Adipocyte (in vitro differentiated cells): ENCODE measurements at regions not wholly inside any gene's neighbourhood (a gene's known extent, or its start where the extent isn't known, plus 50 kb on each side); places are given as distances from the start of the nearest gene placed in this dataset.
"Not testable (repeated sequence)": the region's sequence is repeated elsewhere in the genome, so short reads cannot be mapped to it uniquely, and the experiment has no call there.

ENCODE experiments used
- DNase-seq: peaks from one replicate; pipeline ENCODE4 v3.0.0-alpha.2; 2015; ENCODE audit warnings: low read depth
- H3K27me3 ChIP-seq: replicated peaks from 2 replicates; pipeline ENCODE4 v1.7.0; 2013; ENCODE audit warnings: mild to moderate bottlenecking, low read length, moderate library complexity; ENCODE audit not compliant: control insufficient read depth, insufficient read depth
- H3K36me3 ChIP-seq: 2 replicates; pipeline ENCODE4 v1.7.0; 2013; ENCODE audit warnings: low read length, mild to moderate bottlenecking, moderate library complexity; ENCODE audit not compliant: control insufficient read depth, insufficient read depth, severe bottlenecking
- H3K4me1 ChIP-seq: 2 replicates; pipeline ENCODE4 v1.7.0; 2013; ENCODE audit warnings: mild to moderate bottlenecking, low read length, moderate library complexity; ENCODE audit not compliant: control insufficient read depth, insufficient read depth
- H3K4me3 ChIP-seq: 2 replicates; pipeline ENCODE4 v1.7.0; 2013; ENCODE audit warnings: mild to moderate bottlenecking, low read length, moderate library complexity
- H3K9ac ChIP-seq: 2 replicates; pipeline ENCODE4 v1.7.0; 2013; ENCODE audit warnings: mild to moderate bottlenecking, low read length, moderate library complexity
- H3K9me3 ChIP-seq: 2 replicates; pipeline ENCODE4 v1.7.0; 2013; ENCODE audit warnings: mild to moderate bottlenecking, low read length, moderate library complexity; ENCODE audit not compliant: control insufficient read depth

DNA sequence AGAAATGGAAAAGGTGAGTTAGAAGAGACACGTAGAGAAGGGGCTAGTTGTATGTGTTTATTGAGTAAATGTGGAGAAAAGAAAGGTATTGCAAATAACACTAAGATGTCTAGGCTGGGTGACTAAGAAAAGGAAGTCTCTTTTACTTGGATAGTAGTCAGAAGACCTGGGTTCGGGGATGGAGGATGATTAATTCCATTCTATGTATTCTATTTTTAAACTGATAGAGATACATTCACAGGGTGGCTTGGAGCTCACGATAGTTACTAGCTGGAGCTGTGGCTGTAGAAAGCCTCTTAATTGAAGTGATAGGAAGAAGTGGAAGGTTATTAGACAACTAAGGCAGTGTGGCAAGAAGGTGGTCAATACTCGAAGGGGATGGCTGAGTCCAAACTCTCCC, 65.9 kb upstream of the TNIK start:
- no peak for DNase-seq
- no peak overlapping the region for H3K9ac ChIP-seq
- no peaks in the 10 kb centered on the region for H3K36me3 ChIP-seq

DNA sequence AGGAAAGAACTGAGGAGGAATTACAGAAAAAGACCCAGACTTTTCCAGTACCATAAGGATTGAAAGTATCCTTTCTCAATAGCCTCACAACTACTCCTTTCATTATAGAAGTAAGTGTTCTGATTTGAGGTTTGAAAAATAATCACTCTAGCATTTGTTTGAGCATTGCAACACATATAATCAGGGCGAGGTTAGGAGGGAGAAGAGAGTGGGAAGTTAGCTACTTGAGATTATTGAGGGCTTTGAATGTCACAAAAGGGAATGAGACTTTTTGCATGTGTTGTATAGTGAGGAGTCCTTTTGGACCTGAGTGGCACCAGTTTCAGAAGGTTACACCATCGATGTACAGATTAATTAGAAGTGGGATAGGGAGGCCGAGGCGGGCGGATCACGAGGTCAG, 65.2 kb upstream of the TNIK start:
- H3K27me3 ChIP-seq, result no peaks in the 10 kb centered on the region
- H3K36me3 ChIP-seq, result no peaks in the 10 kb centered on the region
- no peaks in the 10 kb centered on the region for H3K9me3 ChIP-seq
- H3K9ac ChIP-seq, result no peak overlapping the region
- no peak overlapping the region for H3K4me3 ChIP-seq
- peak; percentile 42 for DNase-seq
- peaks cover 49% of the 10 kb centered on the region for H3K4me1 ChIP-seq

More for the DNA sequence above, 65.9 kb upstream of the TNIK start:
- Histone ChIP-seq H3K9me3 (no peaks in the 10 kb centered on the region), H3K4me3 (no peak overlapping the region), H3K27me3 (no peaks in the 10 kb centered on the region), H3K4me1 (peaks cover 49% of the 10 kb centered on the region)

DNA sequence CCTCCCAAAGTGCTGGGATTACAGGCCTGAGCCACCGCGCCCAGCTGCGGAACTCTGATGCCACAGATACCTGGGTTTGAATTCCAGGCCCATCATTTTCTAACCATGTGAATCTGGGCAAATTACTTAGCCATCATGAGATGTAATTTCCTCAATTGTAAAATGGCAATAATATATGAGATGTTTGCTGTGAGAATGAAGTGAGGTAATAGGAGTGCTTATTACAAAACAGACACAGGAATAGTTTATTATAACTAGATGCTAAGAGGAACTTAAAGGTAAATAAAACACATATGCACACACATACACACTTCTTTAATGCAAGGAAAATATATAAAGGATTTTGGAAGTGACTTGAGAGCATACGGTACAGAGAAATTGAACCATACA, 64.7 kb upstream of the TNIK start:
- H3K4me3 ChIP-seq, result no peak overlapping the region
- no peaks in the 10 kb centered on the region for H3K36me3 ChIP-seq
- H3K27me3 ChIP-seq, result no peaks in the 10 kb centered on the region
- no peak for DNase-seq
- no peaks in the 10 kb centered on the region for H3K9me3 ChIP-seq
- peaks cover 49% of the 10 kb centered on the region for H3K4me1 ChIP-seq
- no peak overlapping the region for H3K9ac ChIP-seq

DNA sequence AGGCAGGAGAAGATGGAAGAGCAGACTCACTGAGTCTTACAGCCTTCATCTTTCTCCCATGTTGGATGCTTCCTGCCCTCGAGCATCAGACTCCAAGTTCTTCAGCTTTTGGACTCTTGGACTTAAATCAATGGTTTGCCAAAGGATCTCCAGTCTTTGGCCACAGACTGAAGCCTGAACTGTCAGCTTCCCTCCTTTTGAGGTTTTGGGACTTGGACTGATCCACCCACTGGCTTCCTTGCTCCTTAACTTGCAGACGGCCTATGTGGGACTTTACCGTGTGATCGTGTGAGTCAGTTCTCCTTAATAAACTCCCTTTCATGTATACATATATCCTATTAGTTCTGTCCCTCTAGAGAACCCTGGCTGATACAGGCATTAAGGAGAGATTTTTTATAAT, 62.4 kb upstream of the TNIK start:
- Histone ChIP-seq H3K9ac (no peak overlapping the region), H3K4me1 (peaks cover 40% of the 10 kb centered on the region), H3K36me3 (no peaks in the 10 kb centered on the region), H3K4me3 (no peak overlapping the region), H3K27me3 (no peaks in the 10 kb centered on the region), H3K9me3 (no peaks in the 10 kb centered on the region)
- DNase-seq, result no peak

DNA sequence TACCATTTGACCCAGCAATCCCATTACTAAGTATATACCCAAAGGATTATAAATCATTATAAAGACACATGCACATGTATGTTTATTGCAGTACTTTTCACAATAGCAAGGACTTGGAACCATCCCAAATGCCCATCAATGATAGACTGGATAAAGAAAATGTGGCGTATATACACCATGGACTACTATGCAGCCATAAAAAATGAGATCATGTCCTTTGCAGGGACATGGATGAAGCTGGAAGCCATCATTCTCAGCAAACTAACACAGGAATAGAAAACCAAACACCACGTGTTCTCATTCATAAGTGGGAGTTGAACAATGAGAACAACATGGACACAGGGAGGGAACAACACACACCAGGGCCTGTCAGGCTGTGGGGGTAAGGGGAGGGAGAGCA, 59.2 kb upstream of the TNIK start:
- not testable (repeated sequence) for H3K4me1 ChIP-seq, H3K4me3 ChIP-seq, H3K9me3 ChIP-seq, H3K9ac ChIP-seq, H3K36me3 ChIP-seq, H3K27me3 ChIP-seq, DNase-seq

DNA sequence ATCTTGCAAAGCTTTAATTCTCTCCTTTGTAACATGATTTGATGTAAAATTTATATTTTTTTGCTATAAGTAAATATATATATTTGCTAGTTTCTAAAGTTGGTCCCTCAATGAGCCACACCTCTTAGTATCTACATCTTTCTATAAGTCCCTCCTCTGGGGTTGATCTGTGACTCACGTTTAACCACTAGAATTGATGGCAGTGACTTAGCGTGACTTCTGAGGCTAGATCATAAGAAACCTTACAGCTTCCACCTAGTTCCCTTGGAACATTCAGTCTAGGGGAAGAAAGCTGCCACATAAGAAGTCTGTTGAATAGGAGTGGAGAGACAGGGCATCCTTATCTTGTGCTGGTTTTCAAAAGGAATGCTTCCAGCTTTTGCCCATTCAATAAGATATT, 56.6 kb upstream of the TNIK start:
- H3K9ac ChIP-seq, result no peak overlapping the region
- no peak for DNase-seq
- no peaks in the 10 kb centered on the region for H3K36me3 ChIP-seq
- no peak overlapping the region for H3K4me3 ChIP-seq
- no peaks in the 10 kb centered on the region for H3K9me3 ChIP-seq
- H3K4me1 ChIP-seq, result peaks cover 2% of the 10 kb centered on the region
- H3K27me3 ChIP-seq, result no peaks in the 10 kb centered on the region

DNA sequence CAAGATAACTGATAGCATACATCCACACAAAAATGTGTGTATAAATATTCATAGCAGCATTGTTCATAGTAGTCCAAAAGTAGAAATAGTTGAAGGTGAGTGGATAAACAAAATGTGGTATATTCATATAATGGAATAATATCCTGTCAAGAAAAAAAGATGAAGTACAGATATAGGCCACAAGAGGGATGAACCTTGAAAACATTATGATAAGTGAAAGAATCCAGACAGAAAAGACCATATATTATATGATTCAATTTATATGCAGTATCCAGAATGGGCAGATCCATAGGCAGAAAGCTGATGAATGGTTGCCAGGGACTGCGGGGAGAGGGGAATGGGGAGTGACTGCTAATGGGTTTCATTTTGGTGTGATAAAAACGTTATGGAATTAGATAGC, 54.3 kb upstream of the TNIK start:
- Histone ChIP-seq H3K4me3 (no peak overlapping the region), H3K27me3 (no peaks in the 10 kb centered on the region), H3K36me3 (no peaks in the 10 kb centered on the region), H3K9me3 (no peaks in the 10 kb centered on the region), H3K9ac (no peak overlapping the region), H3K4me1 (peaks cover 2% of the 10 kb centered on the region)
- DNase-seq, result no peak

DNA sequence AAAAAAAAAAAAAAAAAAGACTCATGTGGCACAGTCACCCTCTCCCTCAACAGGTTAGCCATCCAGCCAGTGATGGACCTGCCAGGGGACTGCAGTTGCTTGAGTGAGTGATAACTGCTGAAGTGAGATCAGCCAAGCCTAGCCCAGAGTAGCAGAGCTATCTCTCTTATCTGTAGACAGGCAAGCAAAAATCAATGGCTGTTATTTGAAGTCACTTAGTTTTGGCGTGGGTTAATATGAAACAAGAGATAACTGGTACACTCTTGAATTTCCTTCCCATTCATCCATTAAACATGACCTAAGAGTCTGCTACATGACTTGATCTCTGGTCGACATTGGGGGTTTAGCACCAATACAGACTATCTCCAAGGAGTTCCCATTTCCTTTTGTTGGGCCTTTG, 51.2 kb upstream of the TNIK start:
- no peak overlapping the region for H3K9ac ChIP-seq
- H3K27me3 ChIP-seq, result no peaks in the 10 kb centered on the region
- H3K4me3 ChIP-seq, result no peak overlapping the region
- H3K4me1 ChIP-seq, result peaks cover 2% of the 10 kb centered on the region
- DNase-seq, result no peak
- no peaks in the 10 kb centered on the region for H3K9me3 ChIP-seq
- no peaks in the 10 kb centered on the region for H3K36me3 ChIP-seq
